H1 (cell line): ENCODE measurements at regions not wholly inside any gene's neighbourhood (a gene's known extent, or its start where the extent isn't known, plus 50 kb on each side); places are given as distances from the start of the nearest gene placed in this dataset.

ENCODE experiments used
- ASH2L ChIP-seq: fragments of 200-600, 300-600 bp; sonication (generic); IDR thresholded peaks from one replicate; pipeline ENCODE4 v1.7.1; 2017; ENCODE audit warnings: low read length
- ATF2 ChIP-seq: IDR thresholded peaks from 2 replicates; pipeline ENCODE4 v1.6.1; 2012; ENCODE audit warnings: low read length, inconsistent platforms
- CREB1 ChIP-seq: IDR thresholded peaks from 2 replicates; pipeline ENCODE4 v1.6.1; 2012; ENCODE audit warnings: inconsistent platforms
- CTBP2 ChIP-seq: IDR thresholded peaks from 2 replicates; pipeline ENCODE4 v1.7.0; 2011; ENCODE audit warnings: borderline replicate concordance, mild to moderate bottlenecking, moderate library complexity, mixed read lengths, low read length; ENCODE audit not compliant: insufficient read depth, insufficient read length
- E2F6 ChIP-seq: IDR thresholded peaks from 2 replicates; pipeline ENCODE4 v1.6.1; 2012; ENCODE audit warnings: inconsistent platforms
- EZH2 ChIP-seq: fragments of 200-600 bp; sonication (generic); IDR thresholded peaks from 2 replicates; pipeline ENCODE4 v1.7.1; 2012; ENCODE audit warnings: low read depth, mild to moderate bottlenecking, moderate library complexity, low read length, inconsistent platforms; ENCODE audit not compliant: severe bottlenecking
- FOSL1 ChIP-seq: IDR thresholded peaks from 2 replicates; pipeline ENCODE4 v1.6.1; 2011; ENCODE audit warnings: mild to moderate bottlenecking, low read depth, low read length, moderate library complexity; ENCODE audit not compliant: insufficient read depth
- GABPA ChIP-seq: IDR thresholded peaks from 2 replicates; pipeline ENCODE4 v1.6.1; 2011; ENCODE audit warnings: mild to moderate bottlenecking, low read length, moderate library complexity, borderline replicate concordance; ENCODE audit not compliant: insufficient read depth
- KDM5A ChIP-seq: fragments of 200-600 bp; IDR thresholded peaks from 2 replicates; pipeline ENCODE4 v1.7.1; 2012; ENCODE audit warnings: mild to moderate bottlenecking, low read length, inconsistent platforms, mixed read lengths
- NRF1 ChIP-seq: IDR thresholded peaks from 2 replicates; pipeline ENCODE4 v1.6.1; 2011; ENCODE audit warnings: mild to moderate bottlenecking, low read depth, low read length, improper control_type of control experiment
- PHF8 ChIP-seq: fragments of 200-600 bp; sonication (generic); conservative IDR thresholded peaks from 2 replicates; pipeline ENCODE4 v1.7.1; 2012; ENCODE audit warnings: low read depth, mild to moderate bottlenecking, inconsistent platforms, low read length, moderate library complexity
- POU5F1 ChIP-seq: IDR thresholded peaks from 2 replicates; pipeline ENCODE4 v1.6.1; 2011; ENCODE audit warnings: low read depth, mild to moderate bottlenecking, low read length, moderate library complexity
- SIRT6 ChIP-seq: IDR thresholded peaks from one replicate; pipeline ENCODE4 v1.7.1; 2012; ENCODE audit warnings: low read length, inconsistent platforms
- SP4 ChIP-seq: IDR thresholded peaks from 2 replicates; pipeline ENCODE4 v1.6.1; 2012; ENCODE audit warnings: low read length, inconsistent platforms
- SRF ChIP-seq: IDR thresholded peaks from 2 replicates; pipeline ENCODE4 v1.6.1; 2011; ENCODE audit warnings: mild to moderate bottlenecking, low read depth, low read length, moderate library complexity
- TBP ChIP-seq: IDR thresholded peaks from 2 replicates; pipeline ENCODE4 v1.6.1; 2011; ENCODE audit warnings: low read depth, low read length, improper control_type of control experiment
- YY1 ChIP-seq: IDR thresholded peaks from 2 replicates; pipeline ENCODE4 v1.6.1; 2011; ENCODE audit warnings: low read depth, mild to moderate bottlenecking, low read length

DNA sequence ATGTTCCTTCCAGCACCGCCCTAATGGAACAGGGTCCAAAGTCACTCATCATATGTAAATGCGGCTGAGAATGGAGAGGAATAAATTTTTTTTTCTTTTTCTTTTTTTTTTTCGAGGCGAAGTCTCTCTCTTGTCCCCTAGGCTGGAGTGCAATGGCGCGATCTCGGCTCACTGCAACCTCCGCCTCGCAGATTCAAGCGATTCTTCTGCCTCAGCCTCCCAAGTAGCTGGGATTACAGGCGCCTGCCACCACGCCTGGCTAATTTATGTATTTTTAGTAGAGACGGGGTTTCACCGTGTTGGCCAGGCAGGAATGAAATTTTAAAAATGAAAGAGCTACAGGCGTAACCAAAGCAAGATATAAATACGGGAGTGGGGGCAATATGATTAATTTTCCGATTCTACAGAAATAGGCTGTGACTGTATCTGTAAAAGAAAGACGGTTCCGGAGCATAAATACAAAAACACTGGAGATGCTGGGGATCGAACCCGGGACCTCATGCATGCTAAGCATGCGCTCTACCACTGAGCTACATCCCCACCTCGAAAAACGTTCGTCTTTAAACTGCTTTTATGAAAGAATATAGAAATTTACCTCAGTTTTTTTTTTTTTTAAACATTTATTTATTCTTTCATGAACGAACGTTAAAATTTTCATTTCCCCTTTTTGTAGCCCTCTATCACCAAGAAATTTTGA is 132.2 kb downstream of the GPX5 start (continued):
- no peak; the same call in 1 of the 2 replicates for TF ChIP-seq ATF2
- no peak; the same call in 1 of the 2 replicates for TF ChIP-seq PHF8
- TF ChIP-seq FOSL1, result no peak
- no peak for TF ChIP-seq EZH2
- TF ChIP-seq KDM5A, result no peak
- TF ChIP-seq CREB1, result no peak
- no peak for TF ChIP-seq SIRT6
- TF ChIP-seq CTBP2, result no peak
- TF ChIP-seq ASH2L, result peak; percentile 80
- no peak for TF ChIP-seq GABPA
- no peak for TF ChIP-seq E2F6
- TF ChIP-seq TBP, result peak; percentile 100
- no peak for TF ChIP-seq SRF
- TF ChIP-seq NRF1, result no peak
- no peak for TF ChIP-seq POU5F1
- no peak for TF ChIP-seq YY1
- no peak for TF ChIP-seq SP4
